ENCODE measurements at regions not wholly inside any gene's neighbourhood (a gene's known extent, or its start where the extent isn't known, plus 50 kb on each side); places are given as distances from the start of the nearest gene placed in this dataset.

DNA sequence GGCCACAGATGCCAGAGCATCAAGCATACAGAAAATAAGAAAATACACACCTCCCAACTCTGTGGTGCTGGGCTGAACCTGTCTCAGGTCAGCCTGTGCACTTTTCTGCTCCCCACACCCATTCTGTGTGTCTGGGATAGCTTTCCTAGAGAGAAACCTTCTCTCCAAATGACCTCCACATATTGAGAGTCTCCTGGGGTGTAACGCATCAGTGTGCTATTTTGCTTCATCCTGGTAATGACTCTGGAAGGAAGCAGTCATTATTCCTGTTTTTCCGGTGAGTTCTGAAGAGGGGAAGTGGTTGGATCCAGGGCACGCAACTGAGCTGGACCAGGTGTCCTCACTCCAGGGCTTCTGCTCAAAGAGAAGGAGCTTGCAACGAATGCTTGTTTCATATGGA is 73.2 kb upstream of the SH3PXD2B start:
- no peaks in the 10 kb centered on the region for H3K79me2 ChIP-seq (ENCODE audit: control insufficient read depth in 1 of 2, insufficient read depth in 2 of 2, low read length in 2 of 2)
- no peak overlapping the region for H4K91ac ChIP-seq (replicated peaks; ENCODE audit: insufficient read length, low read length)
- no peak overlapping the region for H2BK5ac ChIP-seq (ENCODE audit: low read depth, low read length)
- CTCF ChIA-PET (ENCODE audit: partially characterized antibody): interaction anchor here (0.6 to 1.5 kb wide), 5 partner anchors 78 to 173 kb away, joined by 3 to 6 read pairs (median 3); no protein-coding TSS in a partner anchor
- no peaks in the 10 kb centered on the region for H3K79me1 ChIP-seq (ENCODE audit: low read depth, low read length)
- H4K8ac ChIP-seq (ENCODE audit: extremely low read depth, insufficient read depth, low read length): no peak overlapping the region
- H3K18ac ChIP-seq (ENCODE audit: extremely low read depth, low read length): no peak overlapping the region
- no peak overlapping the region for H2BK15ac ChIP-seq (ENCODE audit: low read length)
- no peak overlapping the region for H4K5ac ChIP-seq (ENCODE audit: insufficient read length, low read depth, low read length)
- H2BK12ac ChIP-seq (ENCODE audit: low read depth, low read length): no peak overlapping the region
- no peaks in the 10 kb centered on the region for H3K23me2 ChIP-seq (ENCODE audit: low read depth, low read length)
- H2AFZ ChIP-seq (ENCODE audit: low read length): no peak overlapping the region
- no peaks in the 10 kb centered on the region for H3K36me3 ChIP-seq (ENCODE audit: control insufficient read depth in 2 of 4, insufficient read depth in 4 of 4, low read length in 3 of 4)
- POLR2A ChIA-PET (ENCODE audit: partially characterized antibody): no interaction called here
- DNase-seq (ENCODE audit: low read depth in 1 of 2, low spot score in 2 of 2) (no peak), FAIRE-seq (no peak)
- H4K20me1 ChIP-seq (replicated peaks in 1 of 2; ENCODE audit: control insufficient read depth in 1 of 2, insufficient read depth in 2 of 2, low read length in 2 of 2): no peaks in the 10 kb centered on the region
- H3K4ac ChIP-seq (replicated peaks; ENCODE audit: insufficient read length, low read depth, low read length): no peak overlapping the region
- H3K56ac ChIP-seq (replicated peaks; ENCODE audit: insufficient read length, low read depth, low read length): no peak overlapping the region
- no peak overlapping the region for H2BK20ac ChIP-seq (ENCODE audit: low read length)
- no peak overlapping the region for H3K23ac ChIP-seq (ENCODE audit: insufficient read length)
- no peak overlapping the region for H2BK120ac ChIP-seq (replicated peaks; ENCODE audit: low read depth, low read length)
- no peaks in the 10 kb centered on the region for H3K4me1 ChIP-seq (replicated peaks in 1 of 4; ENCODE audit: control insufficient read depth in 3 of 4, insufficient read depth in 4 of 4, low read length in 3 of 4)
- H2AK5ac ChIP-seq (ENCODE audit: low read depth, low read length): no peak overlapping the region
- H3K14ac ChIP-seq (ENCODE audit: insufficient read length): no peak overlapping the region
- no peak overlapping the region for H3K9ac ChIP-seq (replicated peaks in 1 of 4; ENCODE audit: extremely low read depth in 1 of 4, low read depth in 3 of 4, low read length in 3 of 4)
- no peaks in the 10 kb centered on the region for H3K9me3 ChIP-seq (ENCODE audit: insufficient read depth in 2 of 2, low read depth in 1 of 2, low read length in 1 of 2)
- no peak overlapping the region for H3K27ac ChIP-seq (ENCODE audit: low read depth, low read length)
- H3K27me3 ChIP-seq (replicated peaks in 1 of 4; ENCODE audit: control insufficient read depth in 3 of 4, extremely low read depth in 1 of 4, insufficient read depth in 3 of 4, low read length in 3 of 4): peaks cover 0 to 7% (median under 1%) of the 10 kb centered on the region in 4 experiments; a peak in 2 of 7 replicates
- 91% methylated on average over 4 of the region's 4 CpGs; no CpG with 5 or more reads in 1 of the 2 experiments for WGBS, 2 experiments (ENCODE audit: extremely low coverage in 1 of 2, insufficient coverage in 1 of 2, insufficient read length in 1 of 2, insufficient replicate concordance in 2 of 2, low coverage in 1 of 2, low lambda C conversion rate in 2 of 2, missing lambda C conversion rate in 1 of 2)
- H3K4me3 ChIP-seq (ENCODE audit: extremely low read depth in 1 of 4, insufficient read depth in 2 of 4, low read depth in 3 of 4, low read length in 4 of 4): no peak overlapping the region
- no peak overlapping the region for H3K4me2 ChIP-seq (ENCODE audit: insufficient read depth in 1 of 2, low read depth in 2 of 2, low read length in 2 of 2)
- TF ChIP-seq, protein P1, sequence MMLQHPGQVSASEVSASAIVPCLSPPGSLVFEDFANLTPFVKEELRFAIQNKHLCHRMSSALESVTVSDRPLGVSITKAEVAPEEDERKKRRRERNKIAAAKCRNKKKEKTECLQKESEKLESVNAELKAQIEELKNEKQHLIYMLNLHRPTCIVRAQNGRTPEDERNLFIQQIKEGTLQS (IDR thresholded peaks at IDR 0.05; ENCODE audit: insufficient read depth, low read depth, low read length): no peak
- TF ChIP-seq POU5F1 (IDR thresholded peaks at IDR 0.05; ENCODE audit: low read depth, low read length): no peak
- no peak for TF ChIP-seq SP2 (IDR thresholded peaks at IDR 0.05; ENCODE audit: low read length)
- TF ChIP-seq SP4 (IDR thresholded peaks at IDR 0.05; ENCODE audit: low read length): no peak
- no peak for TF ChIP-seq EZH2 (IDR thresholded peaks at IDR 0.05; ENCODE audit: low read depth, low read length, severe bottlenecking)
- TF ChIP-seq FOSL1 (IDR thresholded peaks at IDR 0.05; ENCODE audit: insufficient read depth, low read depth, low read length): no peak
- no peak for TF ChIP-seq TEAD4 (IDR thresholded peaks at IDR 0.05; ENCODE audit: low read depth, low read length)
- no peak for TF ChIP-seq CHD1 (IDR thresholded peaks at IDR 0.05; ENCODE audit: low read depth, low read length)
- TF ChIP-seq CTBP2 (IDR thresholded peaks at IDR 0.05; ENCODE audit: borderline replicate concordance, insufficient read depth, insufficient read length, low read length): no peak
- TF ChIP-seq POLR2AphosphoS5 (IDR thresholded peaks at IDR 0.05; ENCODE audit: low read depth, low read length): no peak
- TF ChIP-seq, protein P2, sequence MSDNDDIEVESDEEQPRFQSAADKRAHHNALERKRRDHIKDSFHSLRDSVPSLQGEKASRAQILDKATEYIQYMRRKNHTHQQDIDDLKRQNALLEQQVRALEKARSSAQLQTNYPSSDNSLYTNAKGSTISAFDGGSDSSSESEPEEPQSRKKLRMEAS (IDR thresholded peaks at IDR 0.05): no peak
- TF ChIP-seq BACH1 (IDR thresholded peaks at IDR 0.05; ENCODE audit: low read length): no peak
- no peak for TF ChIP-seq TAF7 (optimal IDR thresholded peaks at IDR 0.05; ENCODE audit: borderline replicate concordance, low read depth, low read length)
- TF ChIP-seq EP300 (IDR thresholded peaks at IDR 0.05; ENCODE audit: borderline replicate concordance in 1 of 2, low read depth in 2 of 2, low read length in 2 of 2): no peak
- no peak for TF ChIP-seq CBX8 (IDR thresholded peaks at IDR 0.05; ENCODE audit: borderline replicate concordance, low read depth, low read length)

Measured in H1 (cell line).